HG03432 (cell line): ENCODE measurements at regions not wholly inside any gene's neighbourhood (a gene's known extent, or its start where the extent isn't known, plus 50 kb on each side); places are given as distances from the start of the nearest gene placed in this dataset.
"Not testable (repeated sequence)": the region's sequence is repeated elsewhere in the genome, so short reads cannot be mapped to it uniquely, and the experiment has no call there.

Experiments
- ATAC-seq: cut with Tn5 transposase; IDR thresholded peaks from one replicate; pipeline ENCODE4 v1.9.1; 2021; ENCODE audit warnings: mild to moderate bottlenecking, moderate library complexity; ENCODE audit not compliant: unreplicated experiment

GRCh38 chr1:99361406-99361805, 97.1 kb downstream of the PLPPR4 start:
- ATAC-seq: no peak

GRCh38 chr1:99363531-99363930, 99.2 kb downstream of the PLPPR4 start:
- no peak for ATAC-seq

- no peak for ATAC-seq
Measured at GRCh38 chr1:99365141-99365540, 100.8 kb downstream of the PLPPR4 start.

- no peak for ATAC-seq
Measured at GRCh38 chr1:99365545-99365944, 101.3 kb downstream of the PLPPR4 start.

DNA sequence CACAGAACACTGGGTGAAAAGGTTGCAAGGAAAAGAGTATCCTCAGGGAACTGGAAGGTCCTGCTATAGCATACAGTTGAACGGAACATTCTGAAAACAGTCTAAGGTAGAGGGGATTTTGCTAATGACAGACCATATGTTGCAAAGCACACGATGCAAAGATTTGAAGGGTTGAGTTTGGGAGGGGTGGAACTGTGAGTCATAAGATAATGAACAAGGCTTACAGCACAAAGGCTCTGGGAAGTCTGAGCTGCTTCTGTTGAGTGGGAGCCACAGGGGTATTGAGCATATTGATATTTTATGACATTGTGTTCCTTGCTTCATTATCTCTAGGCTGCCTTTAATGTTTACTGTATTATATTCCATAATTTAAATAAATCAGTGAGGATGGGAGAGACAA, 104.9 kb downstream of the PLPPR4 start:
- no peak for ATAC-seq

GRCh38 chr1:99370476-99370875, 106.2 kb downstream of the PLPPR4 start:
- ATAC-seq: no peak

GRCh38 chr1:99371413-99371812, 107.1 kb downstream of the PLPPR4 start:
- no peak for ATAC-seq

- ATAC-seq: no peak
Measured at GRCh38 chr1:99374109-99374508, 109.8 kb downstream of the PLPPR4 start.

GRCh38 chr1:99374693-99375092, 110.4 kb downstream of the PLPPR4 start:
- ATAC-seq: not testable (repeated sequence)

GRCh38 chr1:99384021-99384420, 119.7 kb downstream of the PLPPR4 start:
- no peak for ATAC-seq

DNA sequence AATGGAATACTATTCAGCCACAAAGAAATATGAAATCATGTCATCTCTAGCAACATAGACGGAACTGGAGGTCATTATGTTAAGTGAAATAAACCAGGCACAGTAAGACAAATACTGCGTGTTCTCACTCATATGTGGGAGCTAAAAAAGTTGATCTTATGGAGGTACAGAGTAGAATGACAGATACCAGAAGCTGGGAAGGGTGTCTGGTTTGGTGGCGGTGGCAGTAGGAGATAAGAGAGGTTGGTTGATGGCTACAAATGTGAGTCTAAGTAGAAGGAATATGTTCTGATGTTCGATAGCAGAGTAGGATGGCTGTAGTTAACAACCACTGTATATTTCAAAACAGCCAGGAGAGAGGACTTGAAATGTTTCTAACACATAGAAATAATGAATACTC, 121.6 kb downstream of the PLPPR4 start:
- ATAC-seq: no peak

- ATAC-seq: no peak
Measured at GRCh38 chr1:99396389-99396788, 132.1 kb downstream of the PLPPR4 start.

- no peak for ATAC-seq
Measured at GRCh38 chr1:99397029-99397428, 132.7 kb downstream of the PLPPR4 start.

- no peak for ATAC-seq
Measured at GRCh38 chr1:99397863-99398262, 133.6 kb downstream of the PLPPR4 start.

- ATAC-seq: not testable (repeated sequence)
Measured at GRCh38 chr1:99401556-99401955, 137.3 kb downstream of the PLPPR4 start.

- not testable (repeated sequence) for ATAC-seq
Measured at GRCh38 chr1:99404399-99404798, 140.1 kb downstream of the PLPPR4 start.

DNA sequence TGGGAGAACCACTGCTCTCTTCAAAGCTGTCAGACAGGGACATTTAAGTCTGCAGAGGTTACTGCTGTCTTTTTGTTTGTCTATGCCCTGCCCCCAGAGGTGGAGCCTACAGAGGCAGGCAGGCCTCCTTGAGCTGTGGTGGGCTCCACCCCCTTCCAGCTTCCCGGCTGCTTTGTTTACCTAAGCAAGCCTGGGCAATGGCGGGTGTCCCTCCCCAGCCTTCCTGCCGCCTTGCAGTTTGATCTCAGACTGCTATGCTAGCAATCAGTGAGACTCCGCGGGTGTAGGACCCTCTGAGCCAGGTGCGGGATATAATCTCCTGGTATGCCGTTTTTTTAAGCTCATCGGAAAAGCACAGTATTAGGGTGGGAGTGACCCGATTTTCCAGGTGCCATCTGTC, 141.0 kb downstream of the PLPPR4 start:
- ATAC-seq: not testable (repeated sequence)

GRCh38 chr1:99407018-99407417, 142.7 kb downstream of the PLPPR4 start:
- ATAC-seq: no peak

GRCh38 chr1:99424087-99424486, 159.8 kb downstream of the PLPPR4 start:
- ATAC-seq: no peak

- ATAC-seq: no peak
Measured at GRCh38 chr1:99429754-99430153, 165.5 kb downstream of the PLPPR4 start.

GRCh38 chr1:99438656-99439230, 174.5 kb downstream of the PLPPR4 start:
- no peak for ATAC-seq

- no peak for ATAC-seq
Measured at GRCh38 chr1:99439433-99440075, 175.3 kb downstream of the PLPPR4 start.
